DND-41 (cell line): ENCODE measurements at regions not wholly inside any gene's neighbourhood (a gene's known extent, or its start where the extent isn't known, plus 50 kb on each side); places are given as distances from the start of the nearest gene placed in this dataset.

ENCODE experiments used
- ATAC-seq: fragments of 200-7000 bp; cut with Tn5 transposase; 3 replicates; pipeline ENCODE4 v1.9.1; 2021; ENCODE audit warnings: low read depth; ENCODE audit not compliant: insufficient read depth
- DNase-seq: peaks from one replicate; pipeline ENCODE4 v3.0.0-alpha.2; 2020
- H2AFZ ChIP-seq: 2 replicates; pipeline ENCODE4 v1.6.0; 2012; ENCODE audit warnings: low read depth, low read length
- H3K27ac ChIP-seq: 2 replicates; pipeline ENCODE4 v1.5.1; 2012; ENCODE audit warnings: low read length, inconsistent platforms
- H3K27me3 ChIP-seq: fragments of 200-600 bp; sonication (generic); 2 replicates; pipeline ENCODE4 v1.6.0; 2012; ENCODE audit warnings: low read length, mild to moderate bottlenecking, inconsistent platforms; ENCODE audit not compliant: insufficient read depth, poor library complexity
- H3K36me3 ChIP-seq: 2 replicates; pipeline ENCODE4 v1.5.1; 2012; ENCODE audit warnings: low read length, inconsistent platforms; ENCODE audit not compliant: insufficient read depth
- H3K4me1 ChIP-seq: 2 replicates; pipeline ENCODE4 v1.5.1; 2012; ENCODE audit warnings: mild to moderate bottlenecking, low read length; ENCODE audit not compliant: insufficient read depth
- H3K4me2 ChIP-seq: 2 replicates; pipeline ENCODE4 v1.6.0; 2012; ENCODE audit warnings: mild to moderate bottlenecking, moderate library complexity, low read length, inconsistent platforms; ENCODE audit not compliant: insufficient read depth
- H3K4me3 ChIP-seq, 2 experiments: fragments of 200-600 bp in 1 of 2; shearing (Covaris generic) in 1 of 2; 2 replicates each; pipeline ENCODE4 v1.5.1; 2012 to 2016; ENCODE audit warnings: inconsistent platforms in 2 of 2, low read length in 2 of 2, mild to moderate bottlenecking in 2 of 2, low read depth in 1 of 2, moderate library complexity in 1 of 2
- H3K79me2 ChIP-seq: 2 replicates; pipeline ENCODE4 v1.6.0; 2012; ENCODE audit warnings: low read length, inconsistent platforms; ENCODE audit not compliant: insufficient read depth
- H3K9ac ChIP-seq: 2 replicates; pipeline ENCODE4 v1.6.0; 2012; ENCODE audit warnings: low read depth, mild to moderate bottlenecking, inconsistent platforms, low read length, moderate library complexity
- H3K9me3 ChIP-seq: 2 replicates; pipeline ENCODE4 v1.5.1; 2012; ENCODE audit warnings: low read length, moderate library complexity, mild to moderate bottlenecking, inconsistent platforms; ENCODE audit not compliant: insufficient read depth, severe bottlenecking
- H4K20me1 ChIP-seq: 2 replicates; pipeline ENCODE4 v1.6.0; 2012; ENCODE audit warnings: low read length; ENCODE audit not compliant: insufficient read depth
- CTCF ChIP-seq: IDR thresholded peaks from 2 replicates; pipeline ENCODE4 v1.5.1; 2012; ENCODE audit warnings: borderline replicate concordance, low read length, moderate library complexity, mild to moderate bottlenecking; ENCODE audit not compliant: poor library complexity, severe bottlenecking; ENCODE audit errors: extremely low read depth
- EZH2 ChIP-seq: IDR thresholded peaks from 3 replicates; pipeline ENCODE4 v1.6.1; 2012; ENCODE audit warnings: borderline replicate concordance, low read depth, mild to moderate bottlenecking, moderate library complexity, low read length, inconsistent platforms; ENCODE audit not compliant: severe bottlenecking

DNA sequence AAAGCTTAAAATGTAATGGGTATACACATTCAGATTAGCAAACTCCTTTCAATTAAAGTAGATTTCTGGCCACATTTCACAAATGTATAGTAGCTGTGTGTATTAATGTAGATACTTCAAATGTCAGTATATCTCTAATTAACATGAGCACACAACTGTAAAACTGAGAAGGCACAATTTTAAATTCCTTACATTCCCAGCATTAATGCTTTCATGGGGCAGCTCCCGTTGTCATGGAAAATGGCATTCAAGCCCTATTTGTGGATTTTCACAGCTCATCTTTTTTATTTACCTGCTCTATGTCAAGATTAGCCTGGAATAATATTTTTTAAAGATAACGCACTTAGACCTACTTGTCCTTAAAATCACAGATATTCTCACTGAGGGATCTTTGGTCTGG, 113.6 kb upstream of the SOX6 start:
- Histone ChIP-seq H3K36me3 (no peaks in the 10 kb centered on the region), H3K4me1 (no peaks in the 10 kb centered on the region), H3K9ac (no peak overlapping the region), H3K4me2 (no peak overlapping the region), H3K4me3 (no peak overlapping the region), H3K27ac (no peak overlapping the region), H3K9me3 (no peaks in the 10 kb centered on the region), H2AFZ (no peak overlapping the region), H3K79me2 (no peaks in the 10 kb centered on the region), H4K20me1 (no peaks in the 10 kb centered on the region), H3K27me3 (no peaks in the 10 kb centered on the region)
- TF ChIP-seq EZH2 (no peak), CTCF (no peak)
- ATAC-seq (no peak), DNase-seq (no peak)

DNA sequence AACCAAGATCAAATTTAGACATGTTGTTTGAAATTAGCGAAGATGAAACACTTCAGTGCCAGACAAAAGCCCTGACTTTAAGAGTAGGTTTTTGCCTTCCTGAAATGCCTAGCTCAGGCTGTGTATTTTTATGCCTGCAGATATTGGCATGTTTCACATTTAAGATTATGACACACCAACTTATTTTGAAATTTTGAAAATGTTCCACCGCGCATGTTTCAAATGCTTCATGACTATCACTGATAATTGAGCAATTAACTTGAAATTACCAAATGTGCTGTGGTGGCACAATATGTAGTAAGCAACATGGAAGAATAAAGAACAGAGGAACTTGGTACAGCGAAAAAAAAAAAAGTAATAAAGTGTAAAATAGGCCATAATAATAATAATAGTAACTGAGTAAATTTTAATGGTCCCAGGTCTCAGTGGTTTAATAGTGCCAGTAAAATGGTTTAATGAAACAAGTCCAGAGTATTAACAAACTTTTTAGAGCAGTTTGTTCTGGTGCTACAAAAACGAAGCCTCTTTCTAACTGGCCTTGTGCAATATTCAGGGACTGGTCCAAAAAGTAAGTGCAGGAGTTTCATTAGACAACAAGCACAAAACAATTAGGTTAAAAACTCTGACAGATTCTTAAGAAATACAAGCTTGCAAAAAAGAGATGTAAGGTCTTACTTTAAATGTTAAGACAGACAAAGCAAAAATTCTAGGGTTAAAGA, 112.5 kb upstream of the SOX6 start:
- ATAC-seq: no peak
- H3K4me2 ChIP-seq: no peak overlapping the region
- H3K9me3 ChIP-seq: no peaks in the 10 kb centered on the region
- H4K20me1 ChIP-seq: no peaks in the 10 kb centered on the region
- H3K4me1 ChIP-seq: no peaks in the 10 kb centered on the region
- H2AFZ ChIP-seq: no peak overlapping the region
- no peak for TF ChIP-seq EZH2
- TF ChIP-seq CTCF: no peak
- no peaks in the 10 kb centered on the region for H3K79me2 ChIP-seq
- H3K36me3 ChIP-seq: no peaks in the 10 kb centered on the region
- no peak overlapping the region for H3K4me3 ChIP-seq
- no peak for DNase-seq
- no peak overlapping the region for H3K27ac ChIP-seq
- no peak overlapping the region for H3K9ac ChIP-seq
- H3K27me3 ChIP-seq: no peaks in the 10 kb centered on the region

GRCh38 chr11:16460508-16460907, 104.2 kb upstream of the SOX6 start:
- H2AFZ ChIP-seq: no peak overlapping the region
- ATAC-seq (no peak), DNase-seq (no peak)
- no peak overlapping the region for H3K4me2 ChIP-seq
- H3K27me3 ChIP-seq: peaks cover 6% of the 10 kb centered on the region
- no peaks in the 10 kb centered on the region for H3K36me3 ChIP-seq
- TF ChIP-seq CTCF (no peak), EZH2 (no peak)
- H3K4me1 ChIP-seq: no peaks in the 10 kb centered on the region
- no peak overlapping the region for H3K27ac ChIP-seq
- no peaks in the 10 kb centered on the region for H3K9me3 ChIP-seq
- H3K9ac ChIP-seq: no peak overlapping the region
- no peaks in the 10 kb centered on the region for H3K79me2 ChIP-seq
- no peaks in the 10 kb centered on the region for H4K20me1 ChIP-seq
- no peak overlapping the region for H3K4me3 ChIP-seq
